K562 (cell line): ENCODE measurements at regions not wholly inside any gene's neighbourhood (a gene's known extent, or its start where the extent isn't known, plus 50 kb on each side); places are given as distances from the start of the nearest gene placed in this dataset.

Experiments used
- CCAR2 ChIP-seq: fragments of 200-400 bp; formaldehyde crosslinking; IDR thresholded peaks from 2 replicates; pipeline ENCODE4 v1.6.1; 2017; ENCODE audit warnings: mild to moderate bottlenecking, low read depth, low read length
- E2F5 ChIP-seq: sonication (generic); formaldehyde crosslinking; IDR thresholded peaks from 2 replicates; pipeline ENCODE4 v1.8.0; 2022; ENCODE audit warnings: mild to moderate bottlenecking, missing genetic modification reagents
- FOS ChIP-seq: IDR thresholded peaks from 3 replicates; pipeline ENCODE4 v1.6.1; 2011; ENCODE audit not compliant: insufficient read length; ENCODE audit errors: extremely low read depth
- KDM2B ChIP-seq: fragments of 250-450 bp; sonication (Bioruptor Pico); IDR thresholded peaks from 2 replicates; pipeline ENCODE4 v1.8.0; 2021; ENCODE audit warnings: mild to moderate bottlenecking, moderate library complexity
- MEIS2 ChIP-seq: fragments of 450-650 bp; IDR thresholded peaks from 2 replicates; pipeline ENCODE4 v1.6.1; 2014; ENCODE audit warnings: mild to moderate bottlenecking; ENCODE audit not compliant: partially characterized antibody
- NFYB ChIP-seq: IDR thresholded peaks from 2 replicates; pipeline ENCODE4 v1.6.1; 2011; ENCODE audit warnings: mild to moderate bottlenecking, moderate library complexity; ENCODE audit not compliant: insufficient read length; ENCODE audit errors: extremely low read depth
- ZKSCAN8 ChIP-seq: fragments of 200-800 bp; sonication (Bioruptor generic); IDR thresholded peaks from 2 replicates; pipeline ENCODE4 v1.6.1; 2016; ENCODE audit warnings: missing genetic modification characterization, missing compliant biosample characterization
- ZNF12 ChIP-seq: sonication (generic); formaldehyde crosslinking; IDR thresholded peaks from 2 replicates; pipeline ENCODE4 v1.4.0; 2020; ENCODE audit warnings: mild to moderate bottlenecking, missing genetic modification reagents
- ZNF282 ChIP-seq: sonication (generic); formaldehyde crosslinking; IDR thresholded peaks from 2 replicates; pipeline ENCODE4 v1.8.1; 2023; ENCODE audit warnings: missing genetic modification reagents
- ZNF449 ChIP-seq: fragments of 250-450 bp; sonication (Bioruptor Pico); IDR thresholded peaks from 2 replicates; pipeline ENCODE4 v1.8.0; 2022; ENCODE audit warnings: moderate library complexity, mild to moderate bottlenecking, inconsistent platforms

GRCh38 chr2:145812165-145812554, 1292.2 kb upstream of the ZEB2 start (continued):
- no peak for TF ChIP-seq E2F5 (CRISPR knock-in tag)
- no peak for TF ChIP-seq NFYB
- no peak for TF ChIP-seq ZNF12
- no peak for TF ChIP-seq FOS
- TF ChIP-seq CCAR2 = no peak
- TF ChIP-seq KDM2B = no peak
- no peak for TF ChIP-seq ZNF282 (CRISPR knock-in tag)
- TF ChIP-seq ZKSCAN8 (CRISPR knock-in tag) = 0 out of 2 replicates have a peak, but pooled peaks have one; percentile 40
- no peak for TF ChIP-seq ZNF449 (CRISPR knock-in tag)
- TF ChIP-seq MEIS2 = peak; percentile 94
